Neural progenitor cell (in vitro differentiated cells): ENCODE measurements at regions not wholly inside any gene's neighbourhood (a gene's known extent, or its start where the extent isn't known, plus 50 kb on each side); places are given as distances from the start of the nearest gene placed in this dataset.

Experiments used
- DNase-seq: peaks from one replicate; pipeline ENCODE4 v3.0.0-alpha.2; 2016; ENCODE audit warnings: low spot score
- H2AFZ ChIP-seq: fragments of 200-600 bp; sonication (generic); replicated peaks from 2 replicates; pipeline ENCODE4 v1.6.1; 2016; ENCODE audit warnings: antibody characterized with exemption
- H3F3A ChIP-seq: fragments of 200-600 bp; sonication (generic); 2 replicates; pipeline ENCODE4 v1.6.1; 2016; ENCODE audit warnings: antibody characterized with exemption, low read depth
- H3K27ac ChIP-seq: fragments of 200-600 bp; sonication (generic); 2 replicates; pipeline ENCODE4 v1.5.1; 2016; ENCODE audit warnings: mild to moderate bottlenecking
- H3K27me3 ChIP-seq: fragments of 200-600 bp; sonication (generic); 2 replicates; pipeline ENCODE4 v1.6.1; 2016; ENCODE audit warnings: mild to moderate bottlenecking, moderate library complexity
- H3K36me3 ChIP-seq: fragments of 200-600 bp; sonication (generic); 2 replicates; pipeline ENCODE4 v1.5.1; 2016
- H3K4me1 ChIP-seq: fragments of 200-600 bp; sonication (generic); 2 replicates; pipeline ENCODE4 v1.6.1; 2016; ENCODE audit warnings: mixed run types
- H3K4me2 ChIP-seq: fragments of 200-600 bp; sonication (generic); 2 replicates; pipeline ENCODE4 v1.6.1; 2016
- H3K4me3 ChIP-seq: fragments of 200-600 bp; sonication (generic); 2 replicates; pipeline ENCODE4 v1.5.1; 2016
- H3K79me2 ChIP-seq: fragments of 200-600 bp; sonication (generic); 2 replicates; pipeline ENCODE4 v1.6.1; 2016; ENCODE audit warnings: low read depth
- H3K9ac ChIP-seq: fragments of 200-600 bp; sonication (generic); 2 replicates; pipeline ENCODE4 v1.6.1; 2016
- H3K9me3 ChIP-seq: fragments of 200-600 bp; sonication (generic); 2 replicates; pipeline ENCODE4 v1.5.1; 2016; ENCODE audit warnings: low read depth
- H4K20me1 ChIP-seq: fragments of 200-600 bp; sonication (generic); 2 replicates; pipeline ENCODE4 v1.6.1; 2016; ENCODE audit warnings: low read depth
- H3K27ac Mint-ChIP-seq: 3 replicates; pipeline ENCODE4 v1.8.0; 2021; ENCODE audit warnings: mixed read lengths
- H3K27me3 Mint-ChIP-seq: 2 replicates; pipeline ENCODE4 v1.8.0; 2022; ENCODE audit warnings: low read depth, mild to moderate bottlenecking, inconsistent platforms, moderate library complexity, mixed read lengths; ENCODE audit not compliant: insufficient read depth
- H3K36me3 Mint-ChIP-seq: 3 replicates; pipeline ENCODE4 v1.8.0; 2021; ENCODE audit warnings: mixed read lengths
- H3K4me1 Mint-ChIP-seq: 3 replicates; pipeline ENCODE4 v1.8.0; 2021; ENCODE audit warnings: mixed read lengths
- H3K4me3 Mint-ChIP-seq: 3 replicates; pipeline ENCODE4 v1.8.0; 2021; ENCODE audit warnings: mild to moderate bottlenecking, moderate library complexity, mixed read lengths
- H3K9me3 Mint-ChIP-seq: 3 replicates; pipeline ENCODE4 v1.8.0; 2020; ENCODE audit warnings: mixed read lengths
- CTCF ChIP-seq: fragments of 200-600 bp; sonication (generic); IDR thresholded peaks from 2 replicates; pipeline ENCODE4 v1.5.1; 2017; ENCODE audit warnings: antibody characterized with exemption, mild to moderate bottlenecking
- EZH2 ChIP-seq: fragments of 200-600 bp; sonication (generic); IDR thresholded peaks from 2 replicates; pipeline ENCODE4 v1.6.1; 2017; ENCODE audit warnings: antibody characterized with exemption, mild to moderate bottlenecking, moderate library complexity
- EZH2phosphoT487 ChIP-seq: fragments of 200-600 bp; sonication (generic); IDR thresholded peaks from 2 replicates; pipeline ENCODE4 v1.6.1; 2017; ENCODE audit warnings: antibody characterized with exemption

- H3K4me1 ChIP-seq: peaks cover 23% of the 10 kb centered on the region
- no peaks in the 10 kb centered on the region for H3K36me3 ChIP-seq
- peaks cover 49% of the 10 kb centered on the region for H3K4me1 Mint-ChIP-seq
- TF ChIP-seq EZH2 (no peak), CTCF (no peak), EZH2phosphoT487 (no peak)
- peaks cover 19% of the 10 kb centered on the region for H3K9me3 Mint-ChIP-seq
- H3K4me3 ChIP-seq: no peak overlapping the region
- H3F3A ChIP-seq: peaks cover 9% of the 10 kb centered on the region
- peaks cover 7% of the 10 kb centered on the region for H3K9me3 ChIP-seq
- peaks cover 22% of the 10 kb centered on the region for H3K27me3 Mint-ChIP-seq
- H3K9ac ChIP-seq: no peak overlapping the region
- no peak overlapping the region for H3K4me3 Mint-ChIP-seq
- H4K20me1 ChIP-seq: no peaks in the 10 kb centered on the region
- no peak overlapping the region for H3K27ac ChIP-seq
- peak overlapping the region; percentile 3 for H3K27ac Mint-ChIP-seq
- H3K27me3 ChIP-seq: peaks cover 40% of the 10 kb centered on the region
- H2AFZ ChIP-seq: no peak overlapping the region
- peaks cover 2% of the 10 kb centered on the region for H3K36me3 Mint-ChIP-seq
- DNase-seq: no peak
- H3K79me2 ChIP-seq: no peaks in the 10 kb centered on the region
- no peak overlapping the region for H3K4me2 ChIP-seq
Observed at GRCh38 chr17:77698903-77699623, 259.4 kb upstream of the TNRC6C start.

DNA sequence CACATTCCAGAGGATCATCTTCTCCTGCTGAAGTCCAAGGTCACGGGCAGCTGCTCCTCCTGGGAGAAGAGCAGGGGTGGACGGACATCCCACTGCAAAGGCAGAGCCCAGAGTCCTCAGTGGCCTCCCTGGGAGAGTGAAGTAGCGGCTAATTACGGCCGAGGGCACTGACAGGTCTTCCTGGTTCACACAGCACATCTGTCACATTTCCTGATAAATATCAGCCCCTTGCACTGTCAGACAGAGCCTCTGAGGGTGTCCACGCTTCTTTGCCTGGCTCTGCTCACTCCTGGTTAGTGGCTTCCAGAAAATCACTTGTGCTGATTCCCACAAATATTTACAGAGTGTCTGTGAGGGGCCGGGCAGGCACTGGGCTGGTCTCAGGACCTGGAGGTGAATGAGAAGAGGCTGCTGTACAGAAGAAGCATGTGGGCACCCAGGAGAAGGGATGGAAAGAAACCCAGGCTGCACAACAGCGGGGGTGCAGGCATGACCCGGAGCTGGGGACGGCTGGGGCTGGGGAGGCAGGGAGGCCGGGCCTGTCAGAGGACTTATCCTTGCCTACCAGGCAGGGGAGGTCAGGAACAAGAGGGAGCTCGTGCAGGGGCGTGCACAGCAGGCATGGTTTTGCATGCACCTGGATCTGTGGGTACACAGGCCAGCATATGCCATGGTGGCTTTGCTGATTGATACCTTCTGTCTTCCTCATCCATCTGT lies 258.2 kb upstream of the TNRC6C start:
- no peak for TF ChIP-seq EZH2
- TF ChIP-seq CTCF: no peak
- no peak for TF ChIP-seq EZH2phosphoT487

DNA sequence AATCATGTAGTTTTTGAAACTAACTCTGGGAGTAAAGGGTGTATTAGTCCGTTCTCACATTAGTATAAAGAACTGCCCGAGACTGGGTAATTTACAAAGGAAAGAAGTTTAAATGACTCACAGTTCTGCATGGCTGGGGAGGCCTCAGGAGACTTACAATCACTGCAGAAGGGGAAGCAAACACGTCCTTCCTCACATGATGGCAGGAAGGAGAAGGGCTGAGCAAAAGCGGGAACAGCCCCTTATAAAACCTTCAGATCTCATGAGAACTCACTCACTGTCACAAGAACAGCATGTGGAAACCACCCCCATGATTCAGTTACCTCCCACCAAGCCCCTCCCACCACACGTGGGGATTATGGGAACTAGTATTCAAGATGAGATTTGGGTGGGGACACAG lies 256.5 kb upstream of the TNRC6C start:
- Histone ChIP-seq H4K20me1 (no peaks in the 10 kb centered on the region), H3K79me2 (no peaks in the 10 kb centered on the region), H2AFZ (no peak overlapping the region), H3K4me2 (no peak overlapping the region), H3K36me3 (no peaks in the 10 kb centered on the region), H3K27me3 (peaks cover 11% of the 10 kb centered on the region), H3K9ac (no peak overlapping the region), H3K27ac (no peak overlapping the region), H3K4me1 (peaks cover 10% of the 10 kb centered on the region), H3K4me3 (no peak overlapping the region), H3F3A (peaks cover 3% of the 10 kb centered on the region), H3K9me3 (peaks cover 19% of the 10 kb centered on the region)
- Mint-ChIP-seq H3K9me3 (peaks cover 44% of the 10 kb centered on the region), H3K4me1 (peaks cover 27% of the 10 kb centered on the region), H3K27me3 (peaks cover 23% of the 10 kb centered on the region), H3K27ac (no peak overlapping the region), H3K4me3 (no peak overlapping the region), H3K36me3 (peaks cover 2% of the 10 kb centered on the region)
- TF ChIP-seq EZH2phosphoT487 (no peak), CTCF (no peak), EZH2 (no peak)
- no peak for DNase-seq

More for the DNA sequence above, 258.2 kb upstream of the TNRC6C start:
- Histone ChIP-seq H4K20me1 (no peaks in the 10 kb centered on the region), H3K9ac (no peak overlapping the region), H3K4me1 (peaks cover 23% of the 10 kb centered on the region), H3K79me2 (no peaks in the 10 kb centered on the region), H3K27me3 (peaks cover 27% of the 10 kb centered on the region), H3K27ac (no peak overlapping the region), H2AFZ (no peak overlapping the region), H3K4me2 (no peak overlapping the region), H3K4me3 (no peak overlapping the region), H3K9me3 (peaks cover 15% of the 10 kb centered on the region), H3F3A (peaks cover 9% of the 10 kb centered on the region), H3K36me3 (no peaks in the 10 kb centered on the region)
- Mint-ChIP-seq H3K36me3 (peaks cover 2% of the 10 kb centered on the region), H3K27ac (no peak overlapping the region), H3K4me1 (peaks cover 44% of the 10 kb centered on the region), H3K4me3 (no peak overlapping the region), H3K9me3 (peaks cover 30% of the 10 kb centered on the region), H3K27me3 (peaks cover 21% of the 10 kb centered on the region)
- DNase-seq: no peak
